ENCODE measurements at regions not wholly inside any gene's neighbourhood (a gene's known extent, or its start where the extent isn't known, plus 50 kb on each side); places are given as distances from the start of the nearest gene placed in this dataset.

- no peak for TF ChIP-seq EZH2phosphoT487 (IDR thresholded peaks at IDR 0.05; ENCODE audit: insufficient read depth, low read depth)
- TF ChIP-seq EZH2 (IDR thresholded peaks at IDR 0.05; ENCODE audit: insufficient read depth, poor library complexity, severe bottlenecking) = no peak
Observed at GRCh38 chr1:81135524-81135923, 665.2 kb upstream of the ADGRL2 start.

Measured in GM23248 (cell line).